Activated naive CD4-positive, alpha-beta T cell treated with anti-CD3 and anti-CD28 coated beads, Interleukin-2, amount 50 U/mL, for 16 hours (primary cell): ENCODE measurements at regions not wholly inside any gene's neighbourhood (a gene's known extent, or its start where the extent isn't known, plus 50 kb on each side); places are given as distances from the start of the nearest gene placed in this dataset.
"Not testable (repeated sequence)": the region's sequence is repeated elsewhere in the genome, so short reads cannot be mapped to it uniquely, and the experiment has no call there.

Experiments used
- DNase-seq: peaks from one replicate; pipeline ENCODE4 v3.0.0-alpha.2; 2020

DNA sequence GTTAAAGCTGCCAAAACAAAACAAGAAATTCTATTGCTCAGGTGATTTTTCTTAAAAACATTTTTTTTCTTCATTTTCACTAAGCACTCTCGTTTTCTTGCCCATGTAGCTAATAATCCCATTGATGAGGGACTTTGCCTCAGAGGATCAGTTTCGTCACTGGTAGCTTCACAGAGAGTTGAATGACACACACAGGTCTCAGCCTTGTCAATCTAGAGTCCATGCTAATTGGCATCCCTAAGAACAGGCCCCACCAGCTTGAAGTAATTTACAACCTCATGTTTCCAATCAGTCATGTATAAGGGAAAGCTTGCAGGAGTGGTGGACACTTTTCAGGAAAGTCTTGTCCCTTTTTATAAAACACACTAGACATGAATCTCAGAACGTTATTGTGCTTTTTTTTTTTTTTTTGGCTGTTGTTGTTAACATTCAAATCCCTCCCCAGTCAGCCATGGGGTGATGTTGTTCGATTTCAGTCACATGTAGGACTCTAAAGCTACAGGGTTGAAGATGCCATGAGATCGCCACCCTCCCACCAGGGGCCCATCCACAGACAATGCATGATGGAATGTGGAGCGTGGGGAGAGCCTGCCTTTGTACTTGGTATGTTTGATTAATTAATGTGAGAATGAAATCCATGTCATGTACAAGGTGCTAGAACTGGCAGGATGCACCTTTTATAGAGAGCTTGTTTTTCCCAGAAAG is 232.4 kb upstream of the FZD8 start:
- DNase-seq, result no peak

DNA sequence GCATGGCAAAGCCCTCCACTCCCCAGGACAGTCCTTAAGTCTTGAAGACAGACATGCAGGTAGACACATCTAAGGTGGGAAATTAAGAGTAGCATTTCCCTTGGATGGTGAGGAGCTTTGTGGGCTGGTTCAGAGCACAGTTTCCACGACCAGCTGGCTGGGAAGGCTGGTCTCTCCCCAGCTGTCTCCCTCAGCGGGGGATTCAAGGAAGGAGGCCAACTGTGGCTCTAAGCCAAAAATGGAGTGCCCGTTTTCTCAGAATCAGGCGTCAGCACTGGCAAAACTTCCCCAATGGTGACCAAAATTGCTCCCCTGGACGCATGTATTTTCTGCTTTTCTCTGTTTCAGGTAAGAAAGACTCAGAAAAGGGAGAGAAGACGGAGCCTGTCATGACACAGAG is 230.6 kb upstream of the FZD8 start:
- no peak for DNase-seq

DNA sequence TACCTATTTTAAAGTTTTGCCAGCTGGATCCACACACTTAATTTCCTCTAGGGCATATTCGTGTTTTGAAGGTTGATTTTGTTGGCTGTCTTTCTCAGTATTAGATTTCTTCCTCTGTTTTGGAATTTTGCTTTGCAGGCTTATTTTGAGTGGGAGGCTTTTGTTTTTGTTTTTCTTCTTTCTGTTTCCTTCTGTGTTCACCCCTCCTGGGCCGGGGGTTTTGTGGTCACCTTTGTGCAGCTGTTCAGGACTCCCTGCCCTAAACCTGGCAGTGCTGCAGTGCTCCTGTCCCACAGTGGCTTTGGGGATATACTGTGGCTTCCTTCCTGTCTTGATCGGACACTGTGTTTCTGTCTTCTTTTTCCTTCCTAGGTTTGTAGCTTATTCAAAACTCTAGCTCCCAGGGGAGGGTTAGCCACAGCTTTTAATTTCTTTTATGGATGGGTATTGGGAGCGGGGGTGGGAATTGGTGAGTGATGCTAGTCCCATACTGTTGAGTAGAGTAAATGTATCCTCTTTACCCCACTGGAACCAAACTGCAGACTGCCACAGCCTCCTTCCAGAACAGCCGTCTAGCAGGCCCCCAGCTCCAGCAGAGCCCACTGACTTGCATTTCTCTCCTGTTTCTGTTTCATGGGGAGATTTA is 228.7 kb upstream of the FZD8 start:
- no peak for DNase-seq

DNA sequence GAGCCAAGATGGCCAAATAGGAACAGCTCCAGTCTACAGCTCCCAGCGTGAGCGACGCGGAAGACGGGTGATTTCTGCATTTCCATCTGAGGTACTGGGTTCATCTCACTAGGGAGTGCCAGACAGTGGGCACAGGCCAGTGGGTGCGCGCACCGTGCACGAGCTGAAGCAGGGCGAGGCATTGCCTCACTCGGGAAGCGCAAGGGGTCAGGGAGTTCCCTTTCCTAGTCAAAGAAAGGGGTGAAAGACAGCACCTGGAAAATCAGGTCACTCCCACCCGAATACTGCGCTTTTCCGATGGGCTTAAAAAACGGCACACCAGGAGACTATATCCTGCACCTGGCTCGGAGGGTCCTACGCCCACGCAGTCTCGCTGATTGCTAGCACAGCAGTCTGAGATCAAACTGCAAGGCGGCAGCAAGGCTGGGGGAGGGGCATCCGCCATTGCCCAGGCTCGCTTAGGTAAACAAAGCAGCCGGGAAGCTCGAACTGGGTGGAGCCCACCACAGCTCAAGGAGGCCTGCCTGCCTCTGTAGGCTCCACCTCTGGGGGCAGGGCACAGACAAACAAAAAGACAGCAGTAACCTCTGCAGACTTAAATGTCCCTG is 216.7 kb upstream of the FZD8 start:
- DNase-seq, result not testable (repeated sequence)

DNA sequence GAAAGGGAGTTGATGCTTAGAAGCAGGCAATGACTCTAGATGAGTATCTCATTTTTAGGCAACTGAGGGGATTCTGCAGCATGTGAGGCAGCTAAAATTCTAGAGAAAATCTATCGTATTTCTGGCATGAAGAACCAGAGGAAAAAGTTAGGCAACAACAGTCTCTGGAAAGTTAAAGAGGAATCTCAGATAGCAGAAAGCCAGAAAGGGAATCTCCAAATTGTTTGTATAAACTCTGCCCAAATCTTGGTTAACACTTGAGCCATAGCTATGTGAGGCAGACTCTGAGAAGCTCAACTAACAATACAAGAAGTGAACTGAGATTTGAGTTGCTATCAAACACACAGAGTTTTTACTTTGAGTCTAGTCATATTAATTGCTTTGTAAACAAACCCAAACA is 215.8 kb upstream of the FZD8 start:
- DNase-seq, result no peak

DNA sequence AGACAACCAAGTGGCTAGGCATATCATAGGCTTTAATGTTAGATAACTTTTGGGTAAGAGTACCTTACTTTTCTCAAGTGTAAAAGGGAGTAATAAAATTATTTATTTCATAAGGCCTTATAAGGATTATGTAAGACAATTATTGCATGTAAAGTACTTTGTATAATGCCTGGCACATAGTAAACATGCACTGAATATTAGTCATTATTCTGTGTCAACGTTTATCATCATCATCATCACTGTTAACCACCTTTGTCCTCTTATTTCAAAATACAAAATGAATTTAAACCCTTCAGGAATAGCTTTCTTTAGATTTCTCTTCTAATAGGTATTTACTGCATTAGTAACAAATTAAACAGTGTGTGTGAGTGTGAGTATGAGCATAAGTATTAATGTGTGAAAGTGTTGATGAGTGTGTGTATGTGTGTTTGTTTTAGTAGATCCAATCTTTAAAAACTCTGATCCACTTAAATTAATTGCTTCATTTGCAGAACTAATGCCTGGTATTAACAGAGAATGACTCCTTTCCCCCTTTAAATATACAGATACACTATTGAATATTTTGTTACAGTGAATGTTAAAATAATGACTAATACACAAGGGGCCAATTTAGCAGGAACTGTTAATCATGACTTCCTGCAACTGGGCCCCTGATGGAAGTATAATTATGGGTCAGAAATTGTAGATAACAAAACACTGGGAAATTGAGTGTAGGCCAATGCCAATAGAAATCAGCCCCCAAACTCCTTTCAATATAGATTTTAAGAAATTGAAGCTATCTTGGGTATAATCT is 213.3 kb upstream of the FZD8 start:
- no peak for DNase-seq

DNA sequence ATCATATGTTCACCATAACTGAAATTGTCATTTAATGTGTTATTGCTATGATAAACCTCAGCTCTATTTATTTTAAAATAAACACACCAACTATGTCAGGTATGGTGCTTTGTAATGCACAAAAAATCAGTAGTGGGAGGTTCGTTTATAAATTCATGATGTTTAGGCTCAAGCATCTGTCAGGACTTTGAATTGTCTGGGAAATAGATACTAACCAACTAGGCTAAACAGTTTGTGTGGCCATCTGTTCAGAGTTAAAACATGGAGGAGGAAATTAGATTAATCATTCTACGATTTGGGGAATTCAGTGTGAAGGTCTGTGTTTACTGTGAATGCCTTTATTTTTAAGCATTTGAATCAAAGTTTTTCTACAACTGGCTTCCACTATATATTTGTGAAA is 212.6 kb upstream of the FZD8 start:
- no peak for DNase-seq

DNA sequence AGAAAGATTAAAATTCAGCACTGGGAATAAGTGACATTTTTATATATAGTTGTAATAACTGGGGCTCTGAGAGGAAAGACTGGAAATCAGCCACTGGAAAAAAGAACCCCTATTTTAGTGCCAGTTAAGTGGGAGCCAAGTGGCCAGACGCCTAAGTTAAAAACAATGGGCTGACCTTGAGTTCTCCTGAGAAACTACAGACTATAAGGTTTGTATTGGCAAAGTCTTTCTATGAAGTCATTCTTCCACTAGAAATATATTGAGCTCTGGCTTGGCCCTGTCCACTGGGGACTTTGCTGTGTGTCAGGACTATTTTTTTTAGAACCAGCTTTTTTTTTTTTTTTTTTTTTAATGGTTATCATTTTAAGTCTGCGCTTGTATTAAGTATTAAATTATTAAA is 210.6 kb upstream of the FZD8 start:
- DNase-seq, result no peak

DNA sequence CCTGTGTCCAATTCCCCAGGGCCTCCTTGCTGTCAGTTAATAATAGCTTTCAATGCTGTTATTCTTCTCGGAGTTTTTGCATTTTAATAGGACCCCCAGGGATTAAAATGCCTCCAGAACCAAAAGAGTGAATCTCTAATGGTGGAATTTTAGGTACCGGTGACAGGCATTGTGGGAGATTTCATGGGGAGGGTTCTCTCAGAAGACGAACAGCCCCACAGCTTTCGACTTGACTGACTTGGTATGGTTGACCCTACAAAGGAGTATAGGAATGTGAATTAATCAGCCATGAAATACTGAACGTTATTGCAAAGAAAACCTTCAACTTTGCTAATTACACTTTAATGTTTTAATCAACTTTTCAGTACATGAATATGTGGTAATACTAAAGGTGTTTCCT is 206.3 kb upstream of the FZD8 start:
- no peak for DNase-seq

DNA sequence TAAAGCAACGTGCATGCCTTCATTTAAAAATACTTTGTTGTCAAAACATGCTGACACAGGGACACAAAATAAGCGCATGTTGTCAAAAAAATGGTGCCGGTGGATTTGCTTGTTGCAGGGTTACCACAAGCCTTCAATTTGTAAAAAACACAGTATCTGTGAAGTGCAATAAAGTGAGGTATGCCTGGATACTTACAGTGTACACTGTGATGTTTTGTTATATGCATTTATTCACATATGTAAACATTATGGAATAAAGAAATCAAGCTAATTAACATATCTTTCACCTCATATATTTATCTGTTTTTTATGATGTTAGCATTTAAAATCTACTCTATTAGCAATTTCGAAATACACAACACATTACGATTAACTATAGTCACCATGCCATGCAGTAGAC is 202.6 kb upstream of the FZD8 start:
- DNase-seq, result no peak

DNA sequence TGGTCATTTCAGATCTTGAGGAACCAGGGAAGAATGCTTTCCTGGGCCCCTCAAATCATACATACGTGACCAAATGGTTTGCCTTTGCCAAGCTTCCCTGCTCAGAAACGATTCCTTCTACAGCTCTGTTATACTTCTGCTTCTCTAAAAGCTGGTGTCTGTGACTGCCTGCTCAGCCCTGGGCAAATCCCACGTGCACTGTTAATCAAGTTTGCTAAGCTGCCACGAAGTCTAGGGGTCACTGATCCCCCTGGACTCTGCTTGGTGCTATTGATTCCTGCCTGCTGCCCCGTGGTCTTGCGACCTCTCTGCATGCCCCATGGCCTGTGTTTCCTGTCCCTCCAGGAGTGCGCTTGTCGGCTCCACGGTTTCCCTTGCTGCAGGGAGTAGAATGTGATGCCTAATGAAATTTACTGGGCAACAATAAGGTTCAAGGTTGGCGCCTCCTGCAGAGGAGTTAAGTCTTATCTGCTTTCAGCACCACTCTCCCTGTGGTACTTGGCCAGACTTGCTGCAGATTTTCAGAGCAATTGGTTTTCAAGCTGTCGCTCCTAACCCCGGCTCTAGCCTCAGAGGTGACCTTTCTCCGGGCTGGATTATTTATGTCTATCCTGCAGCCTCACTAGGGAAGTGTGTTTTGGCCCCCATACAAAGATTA is 201.6 kb upstream of the FZD8 start:
- no peak for DNase-seq

DNA sequence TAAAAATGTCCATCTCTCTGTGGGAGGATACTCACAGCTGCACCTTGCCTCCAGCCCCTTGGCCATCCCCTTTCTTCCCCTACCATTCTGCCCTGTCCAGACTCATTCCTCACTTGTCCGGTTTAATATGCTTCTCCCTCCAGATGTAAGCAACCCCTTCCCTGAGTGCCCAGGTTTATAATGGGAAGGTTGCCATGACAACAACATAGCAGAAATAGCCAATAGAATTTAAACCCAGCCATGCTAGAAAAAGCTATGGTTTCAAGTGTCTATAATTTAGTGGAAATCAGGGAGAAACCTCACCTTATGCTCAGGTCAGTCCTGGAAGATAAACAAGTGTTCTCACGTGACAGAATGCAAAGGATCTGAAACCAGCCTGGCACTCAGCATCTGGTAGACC is 196.0 kb upstream of the FZD8 start:
- DNase-seq, result no peak

DNA sequence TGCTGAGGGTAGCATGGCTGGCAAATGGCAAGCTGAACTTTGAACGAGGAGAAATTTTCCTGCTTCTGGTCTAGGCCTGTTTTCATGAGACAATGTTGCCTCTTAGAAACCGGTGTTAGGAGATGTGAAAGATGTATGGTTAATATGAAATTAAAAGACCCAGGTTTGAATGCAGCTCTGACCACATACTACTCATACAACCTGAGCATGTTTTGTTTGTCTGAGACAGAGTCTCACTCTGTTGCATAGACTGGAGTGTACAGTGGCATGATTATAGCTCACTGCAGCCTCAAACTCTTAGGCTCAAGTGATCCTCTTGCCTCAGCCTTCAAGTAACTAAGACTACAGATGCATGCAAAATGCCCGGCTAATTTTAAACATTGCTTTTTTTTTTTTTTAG is 193.4 kb upstream of the FZD8 start:
- no peak for DNase-seq

DNA sequence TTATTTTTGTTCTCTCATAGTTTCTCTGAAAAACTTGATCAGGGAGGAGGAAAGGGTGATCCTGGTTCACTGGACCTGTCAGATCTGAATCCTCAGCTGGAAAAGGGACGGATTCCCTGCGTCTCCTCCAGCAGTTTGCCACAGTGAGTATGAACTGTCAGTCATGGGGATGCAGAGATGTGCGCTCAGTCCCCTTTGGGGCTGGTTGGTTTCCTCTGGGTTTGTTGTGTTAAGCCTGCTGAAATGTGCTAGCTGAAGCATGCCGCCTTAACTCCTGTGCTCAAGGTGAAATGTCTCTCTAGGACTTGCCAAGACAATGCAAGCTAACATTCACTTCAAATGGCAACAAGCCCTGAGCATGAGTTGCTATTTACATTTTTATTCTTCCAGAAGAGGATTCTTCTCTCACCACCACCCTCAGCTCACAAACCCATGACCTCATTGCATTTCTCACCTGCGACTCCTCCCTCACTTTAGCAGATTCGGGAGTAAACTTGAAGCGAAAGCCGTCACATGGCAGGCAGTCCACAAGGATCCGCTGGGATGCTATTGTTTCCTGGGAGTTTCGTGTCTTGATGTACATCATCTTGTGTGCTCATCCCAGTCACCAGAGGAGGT is 192.9 kb upstream of the FZD8 start:
- no peak for DNase-seq

DNA sequence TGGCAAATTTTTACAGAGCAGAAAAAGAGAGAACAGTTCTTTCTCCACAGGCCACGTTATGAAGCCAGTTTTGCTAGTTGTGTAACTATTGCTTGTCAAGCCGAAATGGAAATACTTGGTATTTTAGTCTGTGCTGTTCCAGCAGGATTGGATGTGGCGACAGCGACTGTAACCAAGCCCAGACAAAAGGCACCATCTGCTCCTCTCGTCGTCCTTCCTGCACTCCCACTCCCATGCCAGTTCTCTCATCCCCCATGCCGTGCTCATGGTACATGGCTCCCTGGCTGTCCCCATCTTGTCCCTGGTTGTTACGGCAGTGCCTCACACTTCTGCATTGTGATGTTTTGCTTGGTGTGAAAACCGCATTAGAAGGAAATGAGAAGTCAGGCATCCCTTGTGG is 185.7 kb upstream of the FZD8 start:
- DNase-seq, result no peak

DNA sequence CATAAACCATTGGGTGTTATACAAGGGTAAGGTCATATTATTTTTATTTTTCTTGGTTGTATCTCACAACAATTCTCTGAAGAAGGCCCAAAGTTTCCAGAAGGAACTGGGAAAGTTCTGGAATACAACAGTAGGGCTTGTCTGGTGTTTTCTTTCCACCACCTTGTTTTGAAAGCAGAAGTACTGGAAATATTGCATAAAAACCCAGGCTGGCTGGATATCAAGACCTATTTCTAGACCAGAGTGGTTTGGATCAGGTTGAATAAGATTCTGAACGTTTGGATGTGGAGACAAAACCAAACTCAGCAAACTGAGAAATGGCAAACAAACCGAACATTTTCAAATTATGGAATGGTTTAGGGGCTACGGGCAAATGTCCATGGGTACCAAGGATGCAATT is 182.6 kb upstream of the FZD8 start:
- DNase-seq, result no peak

DNA sequence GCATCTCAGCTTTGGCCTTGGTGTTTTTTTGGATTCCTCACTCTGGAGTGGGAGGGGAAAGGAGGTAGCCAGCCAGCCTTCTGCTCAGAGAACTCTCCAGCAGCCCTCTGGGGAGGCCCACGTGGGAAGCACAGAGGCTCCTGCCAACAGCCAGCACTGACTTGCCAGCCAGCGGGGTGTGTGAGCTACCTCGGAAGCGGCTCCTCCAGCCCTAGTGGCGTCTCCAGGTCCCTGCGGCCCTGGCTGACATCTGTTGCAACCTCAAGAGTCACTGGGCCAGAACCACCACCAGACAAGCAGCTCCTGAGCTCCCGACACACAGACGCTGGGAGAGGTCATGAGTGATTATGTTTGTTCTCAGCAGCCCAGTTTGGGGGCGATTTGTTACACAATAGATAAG is 180.2 kb upstream of the FZD8 start:
- no peak for DNase-seq

DNA sequence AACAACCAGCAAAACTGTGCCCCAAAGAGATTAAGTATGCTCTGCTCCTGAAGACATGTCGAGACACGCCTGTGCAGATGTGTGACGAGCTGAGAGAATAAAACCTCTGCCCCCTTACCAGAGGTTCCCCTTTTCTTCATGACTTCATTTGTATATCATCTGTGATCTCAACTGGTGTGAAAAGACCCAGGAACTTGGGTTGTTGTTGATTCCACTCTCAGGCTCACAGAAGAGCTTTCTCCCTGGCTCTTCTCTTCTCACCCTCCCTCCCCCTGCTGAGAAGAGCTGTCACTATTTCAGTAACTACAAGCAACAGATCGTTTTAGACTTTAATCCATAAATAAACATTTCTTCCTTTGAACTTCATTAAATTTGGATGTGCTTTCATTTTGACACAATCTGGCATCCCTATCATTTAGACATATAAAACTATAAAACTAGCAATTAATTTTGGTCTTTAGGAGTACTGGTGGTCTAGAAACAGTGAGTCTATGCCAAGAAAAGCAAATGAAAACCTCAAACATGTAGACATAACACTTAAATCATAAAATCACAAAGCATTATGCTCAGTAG is 179.3 kb upstream of the FZD8 start:
- no peak for DNase-seq

DNA sequence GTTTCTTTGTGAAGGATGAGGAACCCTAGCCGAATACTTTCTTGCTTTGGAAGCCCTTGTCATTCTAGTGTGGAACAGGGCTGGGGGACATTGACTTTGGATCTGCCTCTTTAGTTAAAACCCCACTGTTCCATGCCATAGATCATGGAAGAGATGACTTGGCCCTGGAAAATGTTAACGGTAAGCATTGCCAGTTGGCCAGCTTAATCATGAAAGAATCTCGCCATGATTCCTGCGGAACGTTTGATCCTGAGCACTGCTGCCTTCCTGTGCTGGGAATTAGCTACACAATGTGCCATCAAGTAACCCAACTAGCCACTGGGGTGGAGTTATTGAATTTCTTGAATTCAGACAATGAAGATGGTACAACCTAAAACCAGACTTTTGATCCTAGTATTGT is 177.6 kb upstream of the FZD8 start:
- no peak for DNase-seq

DNA sequence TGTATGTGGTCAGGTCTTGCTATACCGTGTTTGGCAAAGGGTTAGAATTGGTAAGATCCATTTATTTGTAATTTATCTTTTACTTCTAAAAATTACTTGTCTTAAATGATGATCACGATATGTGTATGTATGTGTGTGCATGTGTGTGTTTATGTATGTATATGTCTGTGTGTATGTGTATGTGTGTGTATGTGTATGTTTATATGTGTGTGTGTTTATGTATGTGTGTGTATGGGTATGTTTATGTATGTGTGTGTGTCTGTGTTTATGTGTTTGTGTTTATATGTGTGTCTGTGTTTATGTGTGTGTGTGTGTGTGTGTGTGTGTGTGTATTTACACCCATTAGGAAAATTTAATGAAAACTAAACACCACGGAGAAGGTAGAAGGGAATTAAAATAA is 176.9 kb upstream of the FZD8 start:
- DNase-seq, result no peak

DNA sequence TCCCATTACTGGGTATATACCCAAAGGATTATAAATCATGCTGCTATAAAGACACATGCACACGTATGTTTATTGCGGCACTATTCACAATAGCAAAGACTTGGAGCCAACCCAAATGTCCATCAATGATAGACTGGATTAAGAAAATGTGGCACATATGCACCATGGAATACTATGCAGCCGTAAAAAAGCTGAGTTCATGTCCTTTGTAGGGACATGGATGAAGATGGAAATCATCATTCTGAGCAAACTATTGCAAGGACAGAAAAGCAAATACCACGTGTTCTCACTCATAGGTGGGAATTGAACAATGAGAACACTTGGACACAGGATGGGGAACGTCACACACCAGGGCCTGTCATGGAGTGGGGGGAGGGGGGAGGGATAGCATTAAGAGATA is 175.0 kb upstream of the FZD8 start:
- DNase-seq, result not testable (repeated sequence)

DNA sequence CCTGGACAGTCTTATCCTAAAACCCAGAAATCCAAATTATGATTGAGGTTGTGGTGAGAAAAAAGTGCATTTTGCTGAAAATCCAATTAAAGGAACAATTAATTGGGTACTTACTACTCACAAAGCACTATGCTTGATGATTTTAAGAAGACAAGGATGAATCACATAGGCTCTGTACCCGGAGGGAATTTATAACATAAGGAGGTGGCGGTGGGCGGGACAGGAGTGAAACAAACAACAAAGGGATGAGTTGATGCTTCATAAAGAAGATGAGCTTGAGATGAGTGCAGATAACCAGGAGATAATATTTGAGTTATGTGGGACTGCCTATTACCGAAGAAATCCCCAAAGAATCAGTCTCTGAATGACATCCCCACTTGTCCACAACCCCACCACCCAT is 171.1 kb upstream of the FZD8 start:
- no peak for DNase-seq

DNA sequence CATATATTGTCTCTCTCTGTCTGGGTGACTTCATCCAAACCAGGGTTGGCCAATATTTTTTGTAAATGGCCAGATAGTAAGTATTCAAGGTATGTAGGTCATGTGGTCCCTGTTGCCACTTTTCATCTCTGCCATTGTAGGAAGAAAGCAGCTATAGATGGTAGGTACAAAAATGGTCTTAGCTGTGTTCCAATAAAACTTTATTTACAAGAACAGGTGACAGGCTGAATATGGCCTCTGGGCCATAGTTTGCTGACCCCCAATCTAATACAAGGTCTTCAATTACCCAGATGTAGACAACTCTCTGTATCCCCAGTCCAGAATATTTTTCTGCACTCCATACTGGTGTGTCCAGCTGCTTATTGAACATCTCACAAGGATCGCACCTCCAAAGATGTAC is 166.2 kb upstream of the FZD8 start:
- no peak for DNase-seq
